B cell (primary cell): ENCODE measurements at regions not wholly inside any gene's neighbourhood (a gene's known extent, or its start where the extent isn't known, plus 50 kb on each side); places are given as distances from the start of the nearest gene placed in this dataset.

Experiments used
- ATAC-seq: fragments of 200-7000 bp; cut with Tn5 transposase; one replicate; pipeline ENCODE4 v1.10.0; 2021; ENCODE audit warnings: low read depth, mild to moderate bottlenecking, moderate number of reproducible peaks, moderate library complexity
- CTCF ChIA-PET: fragments of 350-600 bp; sonication (Branson Sonifier 250); formaldehyde crosslinking; loops from one replicate; lab custom pipeline; 2021; ENCODE audit warnings: antibody characterized with exemption, inconsistent platforms; lab: Charles Lee
- POLR2A ChIA-PET: fragments of 350-600 bp; sonication (Branson Sonifier 250); formaldehyde crosslinking; loops from one replicate; lab custom pipeline; 2021; ENCODE audit warnings: antibody characterized with exemption; lab: Charles Lee
- DNase-seq: peaks from one replicate; pipeline ENCODE4 v3.0.0; 2013
- H2AFZ ChIP-seq: 2 replicates; pipeline ENCODE4 v1.6.1; 2012; ENCODE audit warnings: mild to moderate bottlenecking, low read depth, low read length; ENCODE audit not compliant: insufficient read depth, poor library complexity, severe bottlenecking
- H3K27ac ChIP-seq, 2 donors: 1 replicate in 1 of 2; 2 replicates in 1 of 2; pipeline ENCODE4 v1.5.1; 2012 to 2013; ENCODE audit warnings: low read length in 2 of 2, mild to moderate bottlenecking in 2 of 2, moderate library complexity in 1 of 2
- H3K27me3 ChIP-seq, 4 experiments: fragments of 200-600 bp in 1 of 4; sonication (generic) in 1 of 4; replicated peaks in 1 of 4; 1 replicate in 2 of 4; 2 replicates in 2 of 4; pipeline versions ENCODE4 v1.6.1 to v1.7.0; 2013 to 2016; ENCODE audit warnings: low read length in 3 of 4, mild to moderate bottlenecking in 2 of 4, mixed read lengths in 1 of 4, moderate library complexity in 1 of 4; ENCODE audit not compliant: insufficient read depth in 4 of 4, control insufficient read depth in 3 of 4; ENCODE audit errors: control extremely low read depth in 1 of 4
- H3K36me3 ChIP-seq, 2 experiments: replicated peaks in 1 of 2; 1 replicate in 1 of 2; 2 replicates in 1 of 2; pipeline versions ENCODE4 v1.6.1 to v1.7.1; 2013; ENCODE audit warnings: low read length in 1 of 2; ENCODE audit not compliant: insufficient read depth in 2 of 2, control insufficient read depth in 1 of 2; ENCODE audit errors: control extremely low read depth in 1 of 2, extremely low read depth in 1 of 2
- H3K4me1 ChIP-seq, 2 donors: fragments of 200-600 bp in 1 of 2; sonication (generic) in 1 of 2; 1 replicate in 1 of 2; 2 replicates in 1 of 2; pipeline versions ENCODE4 v1.5.1 to v1.6.1; 2013 to 2017; ENCODE audit warnings: low read length in 2 of 2; ENCODE audit not compliant: control insufficient read depth in 2 of 2, insufficient read depth in 2 of 2
- H3K4me2 ChIP-seq: replicated peaks from 2 replicates; pipeline ENCODE3; 2012; ENCODE audit warnings: mild to moderate bottlenecking, low read depth, low read length; ENCODE audit not compliant: poor library complexity, severe bottlenecking
- H3K4me3 ChIP-seq, 5 experiments: fragments of 200-600 bp in 1 of 5; sonication (generic) in 1 of 5; 1 replicate in 3 of 5; 2 replicates in 2 of 5; pipeline versions ENCODE4 v1.5.1 to v1.7.0; 2011 to 2016; ENCODE audit warnings: low read length in 4 of 5, mild to moderate bottlenecking in 4 of 5, low read depth in 2 of 5, control low read depth in 1 of 5, moderate library complexity in 1 of 5; ENCODE audit not compliant: insufficient read depth in 1 of 5; ENCODE audit errors: control extremely low read depth in 1 of 5, extremely low read depth in 1 of 5
- H3K79me2 ChIP-seq: fragments of 200-600 bp; sonication (generic); one replicate; pipeline ENCODE4 v1.6.0; 2016; ENCODE audit warnings: low read length; ENCODE audit not compliant: control insufficient read depth, insufficient read depth
- H3K9ac ChIP-seq: fragments of 200-600 bp; sonication (generic); 2 replicates; pipeline ENCODE4 v1.6.1; 2017; ENCODE audit warnings: mild to moderate bottlenecking, low read length, moderate library complexity
- H3K9me3 ChIP-seq, 3 donors: one replicate each; pipeline versions ENCODE4 v1.6.1 to v1.7.1; 2013; ENCODE audit warnings: low read length in 2 of 3; ENCODE audit not compliant: control insufficient read depth in 2 of 3, insufficient read depth in 1 of 3; ENCODE audit errors: control extremely low read depth in 1 of 3
- H4K20me1 ChIP-seq: 2 replicates; pipeline ENCODE4 v1.6.0; 2012; ENCODE audit warnings: mild to moderate bottlenecking, low read length; ENCODE audit not compliant: insufficient read depth, control insufficient read depth, poor library complexity, severe bottlenecking
- H3K27ac Mint-ChIP-seq: one replicate; pipeline ENCODE4 v1.8.0; 2021; ENCODE audit warnings: mixed read lengths
- H3K27me3 Mint-ChIP-seq: one replicate; pipeline ENCODE4 v1.8.0; 2021; ENCODE audit warnings: mixed read lengths
- H3K4me1 Mint-ChIP-seq: one replicate; pipeline ENCODE4 v1.8.0; 2021; ENCODE audit warnings: mixed read lengths
- H3K4me3 Mint-ChIP-seq: one replicate; pipeline ENCODE4 v1.8.0; 2021; ENCODE audit warnings: mixed read lengths
- H3K9me3 Mint-ChIP-seq: one replicate; pipeline ENCODE4 v1.8.0; 2022; ENCODE audit warnings: mixed read lengths; ENCODE audit not compliant: insufficient read depth
- EZH2 ChIP-seq: IDR thresholded peaks from 2 replicates; pipeline ENCODE4 v1.6.1; 2012; ENCODE audit warnings: borderline replicate concordance, low read depth, mild to moderate bottlenecking, moderate library complexity, low read length; ENCODE audit not compliant: insufficient read depth, poor library complexity, severe bottlenecking
- WGBS: methylation state at CpG from one replicate; pipeline ENCODE4 v1.1.5; 2013; ENCODE audit warnings: missing lambda C conversion rate; ENCODE audit not compliant: insufficient coverage; 5-methylcytosine and 5-hydroxymethylcytosine counted together
- intact Hi-C: fragments of 100-400 bp; cut with micrococcal nuclease; formaldehyde crosslinking; loops from one replicate; pipeline ENCODE4 v1.10.0; 2022
- TF ChIP-seq, protein P1 (sequence below): fragments of 200-600 bp; IDR thresholded peaks from one replicate; pipeline ENCODE4 v1.8.0; 2022; ENCODE audit warnings: antibody characterized with exemption, mild to moderate bottlenecking

GRCh38 chr1:99361406-99361805 is 97.1 kb downstream of the PLPPR4 start:
- ATAC-seq (no peak), DNase-seq (no peak)
- intact Hi-C loops: no loop called here
- Histone ChIP-seq H3K36me3 (no peaks in the 10 kb centered on the region), H3K4me2 (no peak overlapping the region), H3K4me1 (no peaks in the 10 kb centered on the region), H3K9ac (no peak overlapping the region), H3K9me3 (no peaks in the 10 kb centered on the region), H4K20me1 (no peaks in the 10 kb centered on the region), H3K27me3 (no peaks in the 10 kb centered on the region), H3K4me3 (no peak overlapping the region), H3K27ac (no peak overlapping the region), H3K79me2 (no peaks in the 10 kb centered on the region), H2AFZ (no peak overlapping the region)
- POLR2A ChIA-PET: no interaction called here
- H3K9me3 Mint-ChIP-seq: no peaks in the 10 kb centered on the region
- H3K27ac Mint-ChIP-seq: no peak overlapping the region
- CTCF ChIA-PET: no interaction called here
- WGBS: no CpG with 5 or more reads among the region's 2 CpGs
- TF ChIP-seq, protein P1, sequence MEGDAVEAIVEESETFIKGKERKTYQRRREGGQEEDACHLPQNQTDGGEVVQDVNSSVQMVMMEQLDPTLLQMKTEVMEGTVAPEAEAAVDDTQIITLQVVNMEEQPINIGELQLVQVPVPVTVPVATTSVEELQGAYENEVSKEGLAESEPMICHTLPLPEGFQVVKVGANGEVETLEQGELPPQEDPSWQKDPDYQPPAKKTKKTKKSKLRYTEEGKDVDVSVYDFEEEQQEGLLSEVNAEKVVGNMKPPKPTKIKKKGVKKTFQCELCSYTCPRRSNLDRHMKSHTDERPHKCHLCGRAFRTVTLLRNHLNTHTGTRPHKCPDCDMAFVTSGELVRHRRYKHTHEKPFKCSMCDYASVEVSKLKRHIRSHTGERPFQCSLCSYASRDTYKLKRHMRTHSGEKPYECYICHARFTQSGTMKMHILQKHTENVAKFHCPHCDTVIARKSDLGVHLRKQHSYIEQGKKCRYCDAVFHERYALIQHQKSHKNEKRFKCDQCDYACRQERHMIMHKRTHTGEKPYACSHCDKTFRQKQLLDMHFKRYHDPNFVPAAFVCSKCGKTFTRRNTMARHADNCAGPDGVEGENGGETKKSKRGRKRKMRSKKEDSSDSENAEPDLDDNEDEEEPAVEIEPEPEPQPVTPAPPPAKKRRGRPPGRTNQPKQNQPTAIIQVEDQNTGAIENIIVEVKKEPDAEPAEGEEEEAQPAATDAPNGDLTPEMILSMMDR: no peak
- TF ChIP-seq EZH2: no peak
- no peak overlapping the region for H3K4me3 Mint-ChIP-seq
- no peaks in the 10 kb centered on the region for H3K27me3 Mint-ChIP-seq
- no peaks in the 10 kb centered on the region for H3K4me1 Mint-ChIP-seq

GRCh38 chr1:99363531-99363930 is 99.2 kb downstream of the PLPPR4 start:
- H3K4me3 Mint-ChIP-seq: no peak overlapping the region
- CTCF ChIA-PET: no interaction called here

More at GRCh38 chr1:99363531-99363930, 99.2 kb downstream of the PLPPR4 start:
- no peaks in the 10 kb centered on the region for H4K20me1 ChIP-seq
- POLR2A ChIA-PET: no interaction called here
- no peak overlapping the region for H3K4me2 ChIP-seq
- H3K27me3 ChIP-seq: no peaks in the 10 kb centered on the region
- 72% methylated on average over 2 of the region's 2 CpGs for WGBS
- no peaks in the 10 kb centered on the region for H3K79me2 ChIP-seq
- ATAC-seq: no peak
- H3K4me1 Mint-ChIP-seq: no peaks in the 10 kb centered on the region
- no peaks in the 10 kb centered on the region for H3K9me3 Mint-ChIP-seq
- no peak overlapping the region for H3K27ac Mint-ChIP-seq
- no peaks in the 10 kb centered on the region for H3K27me3 Mint-ChIP-seq
- DNase-seq: no peak
- H3K4me1 ChIP-seq: no peaks in the 10 kb centered on the region
- H3K36me3 ChIP-seq: no peaks in the 10 kb centered on the region
- no peak overlapping the region for H3K4me3 ChIP-seq
- intact Hi-C loops: no loop called here
- H2AFZ ChIP-seq: no peak overlapping the region
- TF ChIP-seq EZH2: no peak
- TF ChIP-seq, protein P1: no peak
- H3K27ac ChIP-seq: no peak overlapping the region
- no peaks in the 10 kb centered on the region for H3K9me3 ChIP-seq
- H3K9ac ChIP-seq: no peak overlapping the region
